ENCODE measurements at regions not wholly inside any gene's neighbourhood (a gene's known extent, or its start where the extent isn't known, plus 50 kb on each side); places are given as distances from the start of the nearest gene placed in this dataset.

- DNase-seq (ENCODE audit: low spot score) (no peak), ATAC-seq (ENCODE audit: low FRiP score) (no peak)
- TF ChIP-seq CTCF (IDR thresholded peaks at IDR 0.05) = no peak
Observed at GRCh38 chr16:6970171-6970857, 362.3 kb upstream of the RBFOX1 start.

GRCh38 chr16:6969594-6969993, 363.1 kb upstream of the RBFOX1 start:
- no peak for TF ChIP-seq CTCF (IDR thresholded peaks at IDR 0.05)
- no peak for DNase-seq (ENCODE audit: low spot score)
- ATAC-seq (ENCODE audit: low FRiP score) = no peak

- DNase-seq (ENCODE audit: low spot score) = no peak
- no peak for ATAC-seq (ENCODE audit: low FRiP score)
- TF ChIP-seq CTCF (IDR thresholded peaks at IDR 0.05) = no peak
Observed at GRCh38 chr16:6967796-6968320, 364.8 kb upstream of the RBFOX1 start.

GRCh38 chr16:6966925-6967324, 365.7 kb upstream of the RBFOX1 start:
- DNase-seq (ENCODE audit: low spot score) (no peak), ATAC-seq (ENCODE audit: low FRiP score) (no peak)
- no peak for TF ChIP-seq CTCF (IDR thresholded peaks at IDR 0.05)

- ATAC-seq (ENCODE audit: low FRiP score) (no peak), DNase-seq (ENCODE audit: low spot score) (no peak)
- no peak for TF ChIP-seq CTCF (IDR thresholded peaks at IDR 0.05)
Observed at GRCh38 chr16:6964679-6965078, 368.0 kb upstream of the RBFOX1 start.

- ATAC-seq (ENCODE audit: low FRiP score) (no peak), DNase-seq (ENCODE audit: low spot score) (no peak)
- no peak for TF ChIP-seq CTCF (IDR thresholded peaks at IDR 0.05)
Observed at GRCh38 chr16:6961704-6962103, 370.9 kb upstream of the RBFOX1 start.

- no peak for DNase-seq (ENCODE audit: low spot score)
- TF ChIP-seq CTCF (IDR thresholded peaks at IDR 0.05) = no peak
- ATAC-seq (ENCODE audit: low FRiP score) = no peak
Observed at GRCh38 chr16:6958184-6958583, 374.5 kb upstream of the RBFOX1 start.
